Stimulated activated effector memory CD8-positive, alpha-beta T cell treated with anti-CD3 and anti-CD28 coated beads, Interleukin-12 subunit alpha, Interleukin-12 subunit beta, amount 100 ng/mL, for 72 hours (primary cell): ENCODE measurements at regions not wholly inside any gene's neighbourhood (a gene's known extent, or its start where the extent isn't known, plus 50 kb on each side); places are given as distances from the start of the nearest gene placed in this dataset.
"Not testable (repeated sequence)": the region's sequence is repeated elsewhere in the genome, so short reads cannot be mapped to it uniquely, and the experiment has no call there.

ENCODE experiments used
- ATAC-seq: fragments of 150-1000 bp; cut with Tn5 transposase; 2 replicates; pipeline ENCODE4 v1.10.0; 2021
- DNase-seq, 2 donors: peaks; one replicate each; pipeline ENCODE4 v3.0.0; 2021 to 2022; ENCODE audit warnings: low spot score in 2 of 2
- H3K27ac Mint-ChIP-seq: one replicate; pipeline ENCODE4 v1.8.0; 2022; ENCODE audit warnings: mild to moderate bottlenecking, mixed read lengths
- H3K36me3 Mint-ChIP-seq: one replicate; pipeline ENCODE4 v1.8.0; 2022; ENCODE audit warnings: mild to moderate bottlenecking, mixed read lengths
- H3K4me1 Mint-ChIP-seq: one replicate; pipeline ENCODE4 v1.8.0; 2022; ENCODE audit warnings: mixed read lengths
- H3K4me3 Mint-ChIP-seq: one replicate; pipeline ENCODE4 v1.8.0; 2022; ENCODE audit warnings: mild to moderate bottlenecking, mixed read lengths
- H3K9me3 Mint-ChIP-seq: one replicate; pipeline ENCODE4 v1.8.0; 2022; ENCODE audit warnings: mixed read lengths

DNA sequence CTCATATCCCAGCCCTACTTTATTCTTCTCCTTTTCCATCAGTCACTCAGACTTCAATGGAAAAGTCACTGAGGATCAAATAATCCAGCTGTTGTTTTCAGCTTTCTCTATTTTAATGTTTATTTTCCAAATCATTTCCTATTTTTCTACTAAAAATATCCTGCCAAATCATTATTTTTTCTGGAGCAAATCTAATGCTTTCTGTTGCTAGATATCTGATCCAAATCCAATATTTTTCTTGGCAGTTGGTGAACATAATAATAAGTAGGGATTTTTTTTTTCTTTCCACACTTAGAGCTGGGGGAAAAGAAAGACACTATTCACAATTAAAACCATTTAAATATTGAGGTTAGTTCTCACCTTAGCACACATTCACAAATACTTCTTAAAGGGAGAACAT is 656.1 kb downstream of the DACH1 start:
- no peaks in the 10 kb centered on the region for H3K36me3 Mint-ChIP-seq
- peaks cover 8% of the 10 kb centered on the region for H3K9me3 Mint-ChIP-seq
- ATAC-seq (no peak), DNase-seq (no peak)
- H3K4me3 Mint-ChIP-seq = no peak overlapping the region
- H3K27ac Mint-ChIP-seq = no peak overlapping the region
- H3K4me1 Mint-ChIP-seq = no peaks in the 10 kb centered on the region

DNA sequence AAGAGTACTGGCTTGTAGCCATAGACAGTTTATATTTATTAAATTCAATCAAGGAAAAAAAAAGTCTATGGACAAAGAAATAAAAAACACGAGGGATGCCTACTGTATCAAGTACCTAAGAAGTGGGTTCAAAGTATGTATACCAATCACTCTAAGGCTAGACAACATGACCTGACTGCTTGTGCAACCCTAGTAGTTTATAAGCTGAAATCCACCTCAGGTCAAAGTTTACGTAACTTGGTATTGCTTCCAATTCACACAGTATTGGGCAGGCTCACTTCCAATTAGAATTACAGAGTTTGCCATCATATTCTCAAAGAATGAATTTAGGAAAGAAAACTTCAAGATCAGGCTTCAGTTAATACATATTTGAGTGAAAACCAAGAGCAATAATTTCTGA is 657.8 kb downstream of the DACH1 start:
- H3K36me3 Mint-ChIP-seq = no peaks in the 10 kb centered on the region
- H3K9me3 Mint-ChIP-seq = peaks cover 6% of the 10 kb centered on the region
- H3K4me1 Mint-ChIP-seq = no peaks in the 10 kb centered on the region
- no peak overlapping the region for H3K4me3 Mint-ChIP-seq
- no peak for ATAC-seq
- H3K27ac Mint-ChIP-seq = no peak overlapping the region
- DNase-seq = no peak

DNA sequence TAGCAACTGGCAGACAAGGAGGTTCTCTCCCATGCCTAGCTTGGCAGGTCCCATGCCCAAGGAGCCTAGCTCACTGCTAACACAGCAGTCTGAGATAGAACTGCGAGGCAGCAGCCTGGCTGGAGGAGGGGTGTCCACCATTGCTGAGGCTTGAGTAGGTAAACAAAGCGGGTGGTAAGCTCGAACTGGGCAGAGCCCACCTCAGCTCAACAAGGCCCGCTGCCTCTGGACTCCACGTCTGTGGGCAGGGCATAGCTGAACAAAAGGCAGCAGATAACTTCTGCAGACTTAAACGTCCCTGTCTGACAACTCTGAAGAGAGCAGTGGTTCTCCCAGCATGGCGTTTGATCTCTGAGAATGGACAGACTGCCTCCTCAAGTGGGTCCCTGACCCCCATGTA is 682.4 kb downstream of the DACH1 start:
- not testable (repeated sequence) for H3K27ac Mint-ChIP-seq, H3K36me3 Mint-ChIP-seq, H3K4me3 Mint-ChIP-seq, DNase-seq, H3K4me1 Mint-ChIP-seq, ATAC-seq, H3K9me3 Mint-ChIP-seq

DNA sequence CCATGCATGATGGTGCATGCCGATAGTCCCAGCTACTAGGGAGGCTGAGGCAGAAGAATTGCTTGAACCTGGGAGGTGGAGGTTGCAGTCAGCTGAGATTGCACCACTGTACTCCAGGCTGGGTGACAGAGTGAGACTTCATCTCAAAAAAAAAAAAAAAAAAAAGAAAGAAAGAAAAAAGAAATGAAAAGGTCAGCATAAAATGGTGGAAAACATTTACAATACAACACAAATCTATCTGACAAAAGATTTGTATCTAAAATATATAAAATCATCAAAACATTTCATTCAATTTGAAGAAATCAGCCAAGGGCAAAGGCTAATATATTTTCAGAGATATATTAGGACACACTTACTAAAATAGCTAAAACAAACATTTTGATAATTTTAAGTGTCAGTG is 683.7 kb downstream of the DACH1 start:
- not testable (repeated sequence) for H3K27ac Mint-ChIP-seq, H3K4me1 Mint-ChIP-seq, ATAC-seq, H3K36me3 Mint-ChIP-seq, DNase-seq, H3K4me3 Mint-ChIP-seq, H3K9me3 Mint-ChIP-seq

DNA sequence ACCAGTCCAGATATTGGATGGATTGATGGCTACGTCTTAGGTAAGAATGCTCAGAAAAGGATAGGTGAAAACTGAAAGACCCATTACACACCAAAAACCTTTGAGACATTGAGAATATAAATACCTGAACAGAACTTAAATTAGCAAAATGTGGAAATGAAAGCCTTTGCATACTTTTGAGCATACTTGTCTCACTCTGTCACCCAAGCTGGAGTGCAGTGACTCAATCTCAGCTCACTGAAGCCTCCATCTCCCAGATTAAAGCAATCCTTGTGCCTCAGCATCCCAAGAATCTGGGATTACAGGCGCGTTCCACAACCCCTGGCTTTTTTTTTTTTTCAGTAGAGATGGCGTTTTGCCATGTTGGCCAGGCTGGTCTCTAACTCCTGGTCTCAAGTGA is 695.3 kb downstream of the DACH1 start:
- Mint-ChIP-seq H3K27ac (no peak overlapping the region), H3K9me3 (peaks cover 7% of the 10 kb centered on the region), H3K36me3 (no peaks in the 10 kb centered on the region), H3K4me1 (no peaks in the 10 kb centered on the region), H3K4me3 (no peak overlapping the region)
- ATAC-seq (no peak), DNase-seq (no peak)

DNA sequence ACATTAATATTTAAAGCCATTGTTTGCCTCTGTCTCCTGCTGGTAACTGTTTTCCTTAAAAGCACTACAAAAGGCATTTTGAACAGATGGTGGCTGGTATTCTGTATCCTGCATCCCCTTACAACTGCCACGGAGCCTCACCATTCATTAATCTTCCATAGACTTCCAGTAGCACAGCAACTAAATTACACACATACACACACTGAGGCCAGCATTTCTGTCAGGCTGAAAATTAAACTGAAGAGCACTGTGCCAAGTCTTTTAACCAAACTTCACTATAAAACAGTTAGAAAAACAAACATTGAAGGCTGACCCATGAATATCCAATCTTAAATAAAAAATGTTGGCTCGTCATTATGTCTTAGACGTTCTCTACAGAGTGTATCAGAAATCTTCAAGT is 697.8 kb downstream of the DACH1 start:
- H3K4me1 Mint-ChIP-seq = no peaks in the 10 kb centered on the region
- ATAC-seq = no peak
- DNase-seq = no peak
- H3K36me3 Mint-ChIP-seq = no peaks in the 10 kb centered on the region
- H3K4me3 Mint-ChIP-seq = no peak overlapping the region
- H3K9me3 Mint-ChIP-seq = peaks cover 3% of the 10 kb centered on the region
- H3K27ac Mint-ChIP-seq = no peak overlapping the region

GRCh38 chr13:71156550-71156949 is 710.5 kb downstream of the DACH1 start:
- DNase-seq = no peak
- no peaks in the 10 kb centered on the region for H3K4me1 Mint-ChIP-seq
- H3K4me3 Mint-ChIP-seq = no peak overlapping the region
- ATAC-seq = no peak
- peaks cover 15% of the 10 kb centered on the region for H3K9me3 Mint-ChIP-seq
- H3K36me3 Mint-ChIP-seq = no peaks in the 10 kb centered on the region
- no peak overlapping the region for H3K27ac Mint-ChIP-seq

GRCh38 chr13:71149498-71150363 is 717.3 kb downstream of the DACH1 start:
- DNase-seq = no peak
- Mint-ChIP-seq H3K27ac (no peak overlapping the region), H3K4me3 (no peak overlapping the region), H3K4me1 (no peaks in the 10 kb centered on the region), H3K36me3 (no peaks in the 10 kb centered on the region), H3K9me3 (peaks cover 3% of the 10 kb centered on the region)
- ATAC-seq = no peak

GRCh38 chr13:71149046-71149445 is 718.0 kb downstream of the DACH1 start:
- DNase-seq (no peak), ATAC-seq (no peak)
- Mint-ChIP-seq H3K4me1 (no peaks in the 10 kb centered on the region), H3K36me3 (no peaks in the 10 kb centered on the region), H3K27ac (no peak overlapping the region), H3K9me3 (peaks cover 3% of the 10 kb centered on the region), H3K4me3 (no peak overlapping the region)

DNA sequence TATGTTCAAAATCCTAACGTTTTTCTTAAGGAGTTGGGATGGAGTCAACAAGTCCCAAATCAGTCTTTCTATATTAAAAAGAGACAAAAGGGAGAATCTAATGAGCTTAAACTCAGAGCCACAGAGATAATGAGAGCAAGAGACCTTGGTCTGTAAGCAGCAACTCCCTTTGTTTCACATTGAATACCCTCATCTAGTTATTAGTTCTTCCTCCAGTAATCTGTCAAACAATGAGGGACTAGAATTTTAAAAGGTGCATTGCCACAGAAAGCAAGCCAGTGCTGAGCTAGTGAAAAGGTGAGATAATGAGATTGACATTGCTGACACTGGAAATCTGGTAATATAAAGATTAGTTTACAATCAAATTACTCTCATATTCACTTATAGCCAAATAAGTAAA is 718.6 kb downstream of the DACH1 start:
- Mint-ChIP-seq H3K9me3 (peaks cover 3% of the 10 kb centered on the region), H3K27ac (no peak overlapping the region), H3K36me3 (no peaks in the 10 kb centered on the region), H3K4me3 (no peak overlapping the region), H3K4me1 (no peaks in the 10 kb centered on the region)
- DNase-seq (no peak), ATAC-seq (no peak)

DNA sequence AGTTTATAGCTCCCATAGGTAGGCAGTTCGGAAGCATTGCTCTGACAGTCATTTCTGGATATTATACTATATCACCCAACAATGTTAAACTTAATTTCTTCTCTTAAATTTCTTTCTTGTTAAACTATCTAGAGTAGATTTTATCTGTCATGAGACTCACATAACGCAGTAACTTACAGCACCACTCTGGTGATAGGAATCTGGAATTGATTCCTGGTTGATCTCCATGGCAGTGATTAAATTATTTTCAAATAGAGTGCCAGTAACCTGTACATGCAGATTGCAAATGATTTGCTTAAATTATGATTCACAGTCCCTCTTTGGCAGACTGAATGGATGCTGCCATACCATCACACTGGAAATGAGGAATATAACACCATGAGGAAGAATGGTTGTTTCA is 722.1 kb downstream of the DACH1 start:
- H3K27ac Mint-ChIP-seq = no peak overlapping the region
- ATAC-seq (no peak), DNase-seq (no peak)
- H3K9me3 Mint-ChIP-seq = no peaks in the 10 kb centered on the region
- no peaks in the 10 kb centered on the region for H3K4me1 Mint-ChIP-seq
- H3K4me3 Mint-ChIP-seq = no peak overlapping the region
- no peaks in the 10 kb centered on the region for H3K36me3 Mint-ChIP-seq

DNA sequence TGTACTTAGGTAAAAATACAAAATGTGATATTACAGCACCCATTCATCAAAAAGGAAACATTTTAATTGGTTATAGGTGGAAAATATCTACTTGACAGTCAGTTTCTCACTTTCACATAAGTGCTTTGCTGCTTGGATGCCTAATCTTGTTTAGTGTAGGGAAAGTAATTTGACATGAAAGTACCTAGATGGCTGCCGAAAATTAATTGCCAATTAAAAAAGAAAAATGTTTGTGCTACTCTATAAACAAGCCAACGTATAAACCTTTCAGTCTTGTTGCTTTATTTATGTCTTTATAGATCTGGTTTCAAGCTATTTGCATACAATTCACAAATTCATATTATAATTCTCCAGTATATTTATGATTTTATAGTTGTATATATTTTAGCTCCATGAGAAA is 729.9 kb downstream of the DACH1 start:
- Mint-ChIP-seq H3K36me3 (no peaks in the 10 kb centered on the region), H3K27ac (no peak overlapping the region), H3K4me3 (no peak overlapping the region), H3K9me3 (peaks cover 11% of the 10 kb centered on the region), H3K4me1 (no peaks in the 10 kb centered on the region)
- ATAC-seq = no peak
- no peak for DNase-seq

DNA sequence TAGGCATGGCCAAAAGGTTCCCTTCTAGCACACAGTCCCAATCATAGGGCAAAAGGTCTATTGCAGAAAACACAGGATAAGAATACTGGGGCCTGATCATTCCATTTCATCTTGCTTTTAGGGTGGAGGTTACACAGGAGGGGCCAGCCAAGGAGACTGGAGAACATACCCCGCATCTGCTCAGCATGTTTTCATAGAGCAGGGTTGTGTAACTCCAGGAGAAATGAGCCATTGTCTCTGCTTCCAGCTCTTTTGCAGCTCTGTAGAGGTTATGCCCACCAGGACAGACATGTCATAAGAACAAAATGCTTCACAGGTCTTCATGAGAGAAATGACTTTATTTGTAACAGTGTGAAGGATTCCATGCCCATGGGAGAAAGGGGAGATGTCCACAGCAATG is 742.8 kb downstream of the DACH1 start:
- Mint-ChIP-seq H3K27ac (no peak overlapping the region), H3K9me3 (peaks cover 10% of the 10 kb centered on the region), H3K4me3 (no peak overlapping the region), H3K4me1 (no peaks in the 10 kb centered on the region), H3K36me3 (no peaks in the 10 kb centered on the region)
- DNase-seq (no peak), ATAC-seq (no peak)

GRCh38 chr13:71118779-71119364 is 748.1 kb downstream of the DACH1 start:
- no peak for DNase-seq
- Mint-ChIP-seq H3K9me3 (no peaks in the 10 kb centered on the region), H3K4me3 (no peak overlapping the region), H3K4me1 (no peaks in the 10 kb centered on the region), H3K36me3 (no peaks in the 10 kb centered on the region), H3K27ac (no peak overlapping the region)
- ATAC-seq = no peak

DNA sequence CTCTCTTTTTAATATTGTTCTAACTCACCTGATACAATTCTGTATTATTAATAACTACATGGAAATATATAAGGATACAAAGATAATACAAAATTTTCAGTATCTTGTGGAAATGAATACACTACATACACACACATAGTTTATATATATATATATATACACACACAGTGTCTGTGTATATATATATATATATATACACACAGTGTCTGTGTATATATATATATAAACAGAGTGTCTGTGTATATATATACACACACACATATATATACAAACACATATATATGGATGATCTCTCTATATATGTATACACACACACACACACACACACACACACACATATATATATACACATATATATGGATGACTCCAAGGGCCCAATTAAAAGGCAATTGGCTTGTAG is 749.1 kb downstream of the DACH1 start:
- H3K4me3 Mint-ChIP-seq = no peak overlapping the region
- DNase-seq (no peak), ATAC-seq (no peak)

GRCh38 chr13:71115301-71115700 is 751.7 kb downstream of the DACH1 start:
- H3K27ac Mint-ChIP-seq = no peak overlapping the region
- H3K9me3 Mint-ChIP-seq = peaks cover 3% of the 10 kb centered on the region
- no peaks in the 10 kb centered on the region for H3K4me1 Mint-ChIP-seq
- no peaks in the 10 kb centered on the region for H3K36me3 Mint-ChIP-seq
- ATAC-seq (no peak), DNase-seq (no peak)
- H3K4me3 Mint-ChIP-seq = no peak overlapping the region

More for the DNA sequence above, 749.1 kb downstream of the DACH1 start:
- Mint-ChIP-seq H3K4me1 (no peaks in the 10 kb centered on the region), H3K27ac (no peak overlapping the region), H3K36me3 (no peaks in the 10 kb centered on the region), H3K9me3 (no peaks in the 10 kb centered on the region)
